Heart right ventricle (tissue), 16 donors: ENCODE measurements at regions not wholly inside any gene's neighbourhood (a gene's known extent, or its start where the extent isn't known, plus 50 kb on each side); places are given as distances from the start of the nearest gene placed in this dataset.
A peak's percentile ranks its signal among the peaks of the same experiment; 100 is the strongest.

Experiments
- ATAC-seq, 8 donors: fragments of 200-7000 bp; cut with Tn5 transposase; one replicate each; pipeline ENCODE4 v1.9.1; 2020; ENCODE audit warnings: mild to moderate bottlenecking in 8 of 8, moderate library complexity in 8 of 8, moderate number of reproducible peaks in 1 of 8
- DNase-seq, 2 donors: peaks; one replicate each; pipeline ENCODE4 v3.0.0-alpha.2; 2020
- H3K27ac ChIP-seq, 10 donors: fragments of 200-600 bp; sonication (generic) in 2 of 10; one replicate each; pipeline versions ENCODE4 v1.5.0 to v1.8.0; 2020 to 2022; ENCODE audit warnings: mild to moderate bottlenecking in 3 of 10
- H3K27me3 ChIP-seq, 7 donors: fragments of 200-600 bp; one replicate each; pipeline ENCODE4 v1.8.0; 2021 to 2022; ENCODE audit warnings: mild to moderate bottlenecking in 2 of 7
- H3K36me3 ChIP-seq, 9 donors: fragments of 200-600 bp; sonication (generic) in 1 of 9; one replicate each; pipeline versions ENCODE4 v1.5.0 to v1.8.0; 2020 to 2022; ENCODE audit warnings: mild to moderate bottlenecking in 2 of 9
- H3K4me1 ChIP-seq, 9 donors: fragments of 200-600 bp; sonication (generic) in 1 of 9; one replicate each; pipeline versions ENCODE4 v1.5.0 to v1.8.0; 2020 to 2022; ENCODE audit warnings: mild to moderate bottlenecking in 4 of 9
- H3K4me3 ChIP-seq, 10 donors: fragments of 200-600 bp; sonication (generic) in 2 of 10; one replicate each; pipeline versions ENCODE4 v1.5.0 to v1.8.0; 2020 to 2022; ENCODE audit warnings: mild to moderate bottlenecking in 7 of 10, moderate library complexity in 2 of 10
- H3K9me3 ChIP-seq, 11 donors: fragments of 200-600 bp in 10 of 11; sonication (generic) in 2 of 11; one replicate each; pipeline versions ENCODE4 v1.5.0 to v1.8.0; 2013 to 2022; ENCODE audit warnings: mild to moderate bottlenecking in 2 of 11, control low read depth in 1 of 11, moderate library complexity in 1 of 11
- CTCF ChIP-seq, 9 donors: fragments of 200-600 bp; sonication (generic) in 2 of 9; IDR thresholded peaks; one replicate each; pipeline versions ENCODE4 v1.5.0 to v1.8.0; 2021 to 2022; ENCODE audit warnings: antibody characterized with exemption in 9 of 9, mild to moderate bottlenecking in 5 of 9, moderate library complexity in 1 of 9
- WGBS, 2 donors: extraction: QIAGEN DNeasy Blood & Tissue Kit; methylation state at CpG; one replicate each; pipeline ENCODE4 v1.1.7; 2013; ENCODE audit warnings: inconsistent platforms in 1 of 2; 5-methylcytosine and 5-hydroxymethylcytosine counted together
- intact Hi-C, 10 donors: fragments of 100-400 bp; cut with DNase I; formaldehyde crosslinking; loops; one replicate each; pipeline versions ENCODE4 v1.11.1 to v1.14.2; 2022
- donor health status: Arrhythmogenic right ventricular cardiomyopathy.
- donor health status: ischemic (EF 13 %, LVEDD 7.1; RV severe dilation, severe dysfunction).
- donor health status: healthy with polysubstance abuse.
- donor health status: DM: no; HTN: yes; CAD: no.
- donor health status: DM: no; HTN: no; CAD: no.
- donor health status: ischemic (EF 25% LVEDD 6.9; RV normal size, moderate dysfunction).
- donor health status: ischemic (EF 25% LVEDD 5.7; RV mildly dilated, moderate dysfunction).
- donor health status: healthy.
- donor health status: DM: yes; HTN: yes; CAD: no.
- donor health status: Ischemic cardiomyopathy.
- donor health status: ischemic (EF 35%, LVEDD 5.7; RV mildly dilated, moderate dysfunction).
- donor health status: nonischemic (EF 11% LVEDD 7.7; RV severe dilation, severe dysfunction).
- donor health status: DM: yes; HTN: yes; CAD: no.
- donor health status: PGD.
- donor health status: ischemic (EF 29% LVEDD 5.4; RV normal size, mild dysfunction).
- donor health status: nonischemic (EF 23%, LVEDD 6.1; RV moderate dilation, normal function).

DNA sequence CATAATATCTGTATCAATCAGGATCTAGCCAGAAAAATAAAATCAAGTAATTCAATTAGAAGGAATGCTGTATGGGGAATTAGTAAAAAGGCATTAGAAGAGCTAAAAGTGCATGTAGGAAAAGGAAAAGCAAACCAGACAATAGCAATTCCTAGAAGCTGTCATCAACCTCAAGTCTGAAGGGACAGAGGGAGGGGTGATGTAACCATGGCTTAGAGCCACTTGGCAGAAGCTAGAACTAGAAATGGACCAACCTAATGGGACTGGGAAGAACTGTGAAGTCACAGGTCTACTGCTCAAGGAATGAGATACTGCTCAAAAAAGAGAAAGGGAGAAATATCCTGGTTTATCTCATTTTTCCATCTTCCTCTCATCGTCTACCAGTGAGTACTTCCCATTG is 590.7 kb upstream of the SGO1 start:
- Histone ChIP-seq H3K4me3 (no peak overlapping the region), H3K27ac (no peak overlapping the region), H3K36me3 (no peaks in the 10 kb centered on the region), H3K9me3 (peaks cover 0 to 24% (median 0%) of the 10 kb centered on the region in 11 donors), H3K27me3 (peaks cover 0 to 5% (median 0%) of the 10 kb centered on the region in 7 donors), H3K4me1 (peaks cover 0 to 6% (median 0%) of the 10 kb centered on the region in 9 donors)
- intact Hi-C loops, result no loop called here
- ATAC-seq (peak in 1 of 8 donors; percentile 63), DNase-seq (no peak)
- 28 to 48% methylated on average over 1 of the region's 1 CpG for WGBS, 2 donors
- TF ChIP-seq CTCF (IDR thresholded peaks at IDR 0.05), result no peak

GRCh38 chr3:20776286-20776685 is 590.3 kb upstream of the SGO1 start:
- peaks cover 0 to 20% (median 0%) of the 10 kb centered on the region in 11 donors for H3K9me3 ChIP-seq
- ATAC-seq (no peak), DNase-seq (no peak)
- TF ChIP-seq CTCF (IDR thresholded peaks at IDR 0.05), result no peak
- H3K27ac ChIP-seq, result no peak overlapping the region
- H3K4me3 ChIP-seq, result no peak overlapping the region
- intact Hi-C loops, result no loop called here
- peaks cover 0 to 6% (median 0%) of the 10 kb centered on the region in 9 donors for H3K4me1 ChIP-seq
- H3K27me3 ChIP-seq, result peaks cover 0 to 5% (median 0%) of the 10 kb centered on the region in 7 donors
- no peaks in the 10 kb centered on the region for H3K36me3 ChIP-seq
- 0 to 61% methylated on average over 1 of the region's 1 CpG for WGBS, 2 donors

DNA sequence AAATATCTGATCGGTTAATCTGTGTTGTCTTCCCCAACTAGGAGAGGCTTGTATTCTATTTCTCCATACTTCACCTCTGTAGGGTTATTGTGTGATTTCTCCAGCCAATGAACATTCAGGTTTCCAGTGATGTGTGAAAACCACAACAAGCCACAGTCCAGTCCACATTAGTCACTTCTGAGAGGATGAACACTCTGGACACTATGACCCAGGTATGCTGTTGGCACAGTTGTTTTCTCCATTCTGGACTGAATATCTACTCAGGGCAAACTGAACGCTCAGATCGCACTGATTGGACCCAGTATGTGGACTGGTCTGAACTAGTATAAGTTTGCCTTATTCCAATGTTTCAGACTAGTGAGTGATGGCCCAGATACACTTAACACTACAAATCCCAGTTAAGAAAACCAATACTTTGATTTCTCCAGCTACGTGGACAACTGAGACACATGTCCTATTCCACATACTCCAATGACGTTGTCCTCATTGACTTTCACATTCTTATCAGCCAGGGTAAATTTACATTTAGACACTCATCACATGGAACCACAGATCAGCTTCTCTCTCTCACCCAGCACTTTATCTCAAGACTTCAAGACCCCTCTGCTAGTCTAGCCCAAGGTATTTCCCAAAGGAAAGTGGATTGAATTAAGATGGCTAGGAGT is 587.4 kb upstream of the SGO1 start:
- Histone ChIP-seq H3K4me3 (no peak overlapping the region), H3K4me1 (peaks cover 0 to 6% (median 0%) of the 10 kb centered on the region in 9 donors), H3K36me3 (no peaks in the 10 kb centered on the region), H3K27me3 (no peaks in the 10 kb centered on the region), H3K27ac (no peak overlapping the region), H3K9me3 (peaks cover 0 to 7% (median 0%) of the 10 kb centered on the region in 11 donors)
- ATAC-seq (no peak), DNase-seq (no peak)
- WGBS, 2 donors, result 76 to 87% methylated on average over 5 of the region's 5 CpGs
- intact Hi-C loops, result no loop called here
- no peak for TF ChIP-seq CTCF (IDR thresholded peaks at IDR 0.05)

GRCh38 chr3:20772869-20773268 is 586.9 kb upstream of the SGO1 start:
- peaks cover 0 to 11% (median 0%) of the 10 kb centered on the region in 11 donors for H3K9me3 ChIP-seq
- no peaks in the 10 kb centered on the region for H3K36me3 ChIP-seq
- H3K27ac ChIP-seq, result no peak overlapping the region
- H3K27me3 ChIP-seq, result no peaks in the 10 kb centered on the region
- no peak for ATAC-seq
- no peak overlapping the region for H3K4me3 ChIP-seq
- peaks cover 0 to 6% (median 0%) of the 10 kb centered on the region in 9 donors for H3K4me1 ChIP-seq
- no peak for TF ChIP-seq CTCF (IDR thresholded peaks at IDR 0.05)
- DNase-seq, result no peak
- intact Hi-C loops, result no loop called here
